ENCODE measurements at regions not wholly inside any gene's neighbourhood (a gene's known extent, or its start where the extent isn't known, plus 50 kb on each side); places are given as distances from the start of the nearest gene placed in this dataset.

DNA sequence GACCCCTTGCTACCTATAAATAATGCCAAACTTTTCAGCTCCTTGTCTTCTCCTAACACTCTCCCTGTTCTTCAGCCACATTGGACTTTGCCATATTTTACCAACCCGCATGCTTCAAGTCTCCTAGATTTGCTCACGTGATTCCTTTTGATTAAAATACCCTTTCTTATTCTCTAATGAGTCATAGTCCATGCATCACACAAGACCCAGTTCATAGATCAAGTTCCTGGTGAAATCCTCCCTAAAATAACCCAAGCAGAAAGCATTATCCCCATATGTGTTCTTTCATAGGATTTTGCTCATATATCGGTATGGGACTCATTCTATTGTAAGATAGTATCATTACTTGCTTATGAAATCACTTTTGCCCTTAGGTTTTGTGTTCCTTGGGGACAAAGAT is 108.9 kb upstream of the STXBP5 start:
- H3K4me3 ChIP-seq (ENCODE audit: low read depth, low read length) = no peak overlapping the region
- no peak for TF ChIP-seq CTCF (IDR thresholded peaks at IDR 0.05; ENCODE audit: low read depth, low read length)

DNA sequence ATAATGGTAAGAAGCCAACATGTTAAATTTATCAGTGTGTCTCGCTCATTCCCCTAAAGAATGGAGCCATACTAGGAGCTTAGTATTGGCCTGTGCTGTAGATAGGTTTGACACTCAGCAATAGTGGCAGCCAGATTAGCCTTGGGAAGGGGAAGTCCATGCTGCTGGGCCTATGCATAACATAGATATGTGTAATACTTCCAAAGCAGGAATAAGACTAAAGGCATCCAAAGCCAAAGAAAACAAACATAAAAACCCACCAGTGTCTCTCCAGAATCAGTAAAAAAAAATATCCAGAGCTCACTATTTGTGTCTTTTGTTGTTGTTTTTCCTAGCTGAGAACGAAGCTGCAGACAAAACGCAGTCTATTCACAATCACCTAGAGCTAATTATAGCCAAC is 104.2 kb upstream of the STXBP5 start:
- no peak overlapping the region for H3K4me3 ChIP-seq (ENCODE audit: low read depth, low read length)
- no peak for TF ChIP-seq CTCF (IDR thresholded peaks at IDR 0.05; ENCODE audit: low read depth, low read length)

DNA sequence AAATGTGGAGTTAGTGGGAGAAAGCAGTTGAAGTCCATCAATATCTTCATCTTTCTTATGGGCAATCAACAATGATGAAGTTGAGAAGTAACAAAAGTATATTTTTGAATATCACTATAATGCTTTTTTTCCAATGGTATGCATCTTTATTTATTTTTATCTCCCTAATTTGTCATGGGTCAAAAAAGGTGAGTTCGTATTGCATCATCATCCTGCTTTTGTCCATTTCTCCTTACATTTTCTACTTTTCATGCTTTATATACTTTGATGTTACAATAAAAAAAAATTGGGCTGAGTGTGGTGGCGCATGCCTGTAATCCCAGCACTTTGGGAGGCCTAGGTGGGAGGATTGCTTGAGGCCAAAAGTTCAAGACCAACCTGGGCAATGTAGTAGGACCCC is 101.2 kb upstream of the STXBP5 start:
- TF ChIP-seq CTCF (IDR thresholded peaks at IDR 0.05; ENCODE audit: low read depth, low read length) = no peak
- no peak overlapping the region for H3K4me3 ChIP-seq (ENCODE audit: low read depth, low read length)

GRCh38 chr6:147103694-147104093 is 100.5 kb upstream of the STXBP5 start:
- TF ChIP-seq CTCF (IDR thresholded peaks at IDR 0.05; ENCODE audit: low read depth, low read length) = no peak

DNA sequence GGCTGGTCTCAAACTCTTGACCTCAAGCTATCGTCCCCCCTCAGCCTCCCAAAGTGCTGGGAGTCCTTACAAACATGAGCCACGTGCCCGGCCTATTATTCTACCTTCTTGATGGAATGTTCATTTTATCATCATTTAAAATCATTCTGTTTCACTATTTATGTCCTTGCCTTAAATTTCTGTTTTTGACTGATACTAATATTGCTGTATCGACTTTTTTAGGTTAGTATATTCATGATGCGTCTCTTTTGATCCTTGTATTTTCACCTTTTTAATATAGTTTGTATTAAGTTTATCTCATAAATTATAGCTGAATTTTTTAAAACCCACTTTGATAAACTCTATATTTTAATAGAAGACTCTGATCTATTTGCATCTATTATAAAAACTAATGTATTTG is 98.4 kb upstream of the STXBP5 start:
- TF ChIP-seq CTCF (IDR thresholded peaks at IDR 0.05; ENCODE audit: low read depth, low read length) = no peak
- H3K4me3 ChIP-seq (ENCODE audit: low read depth, low read length) = no peak overlapping the region

More at GRCh38 chr6:147103694-147104093, 100.5 kb upstream of the STXBP5 start:
- no peak overlapping the region for H3K4me3 ChIP-seq (ENCODE audit: low read depth, low read length)

DNA sequence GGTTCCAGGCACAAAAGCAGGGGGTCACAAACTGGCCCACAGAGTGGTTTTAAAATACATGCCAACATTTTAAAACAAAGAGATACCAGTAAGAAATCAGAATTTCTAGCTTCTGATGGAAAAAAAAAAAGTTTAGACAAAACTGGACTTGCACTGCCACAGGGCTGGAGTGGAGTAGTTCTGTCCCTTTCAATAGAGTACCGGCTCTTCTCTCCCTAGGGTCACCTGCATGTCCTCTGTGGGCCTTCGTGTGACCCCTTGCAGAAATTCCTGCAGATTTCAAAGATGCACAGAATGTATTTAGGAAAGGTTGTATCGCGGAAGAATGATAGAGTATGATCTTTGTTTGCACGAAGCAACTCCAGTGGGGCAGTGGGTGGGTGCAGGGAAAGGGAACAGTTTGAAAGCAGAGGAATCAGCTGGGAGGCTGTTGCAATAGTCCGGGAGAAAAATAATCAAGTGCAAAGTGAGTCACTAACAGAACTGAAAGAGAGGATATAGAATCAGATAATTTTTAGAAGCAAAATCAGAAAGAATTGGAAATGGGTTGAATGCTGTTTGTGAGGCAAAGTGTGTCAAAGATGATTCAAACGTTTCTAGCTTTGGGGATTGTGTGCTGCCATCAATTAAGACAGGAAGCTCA is 97.3 kb upstream of the STXBP5 start:
- no peak for TF ChIP-seq CTCF (IDR thresholded peaks at IDR 0.05; ENCODE audit: low read depth, low read length)
- no peak overlapping the region for H3K4me3 ChIP-seq (ENCODE audit: low read depth, low read length)

DNA sequence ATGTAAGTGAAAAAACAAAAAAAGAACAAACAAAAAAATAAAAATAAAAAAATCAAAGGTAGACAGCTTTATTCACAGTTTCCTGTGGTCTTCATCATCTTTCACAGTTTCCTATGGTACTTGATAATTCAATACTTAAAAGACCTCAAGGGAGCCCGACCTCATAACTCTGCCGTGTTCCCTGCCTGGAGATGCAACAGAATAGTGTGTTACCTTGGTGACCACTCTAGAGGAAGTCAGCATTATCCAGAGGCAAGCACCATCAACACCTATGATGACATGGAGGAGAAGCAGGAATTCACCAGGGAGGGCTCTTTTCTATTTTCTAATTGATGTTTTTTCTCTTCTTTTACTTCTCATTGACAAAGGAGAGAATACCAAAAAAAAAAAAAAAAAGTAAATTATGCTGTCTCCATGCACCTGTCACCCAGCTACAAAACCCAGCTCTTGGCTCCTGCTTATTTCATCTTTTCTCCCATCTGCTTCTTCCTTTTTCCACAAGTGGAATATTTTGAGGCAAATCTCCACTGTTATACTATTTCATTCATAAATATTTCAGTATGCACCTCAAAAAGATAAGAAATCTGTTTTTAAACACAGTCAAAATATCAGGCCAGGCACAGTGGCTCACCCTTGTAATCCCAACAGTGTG is 95.8 kb upstream of the STXBP5 start:
- H3K4me3 ChIP-seq (ENCODE audit: low read depth, low read length) = no peak overlapping the region
- TF ChIP-seq CTCF (IDR thresholded peaks at IDR 0.05; ENCODE audit: low read depth, low read length) = no peak

Data from WI38 (cell line).